ENCODE measurements at regions not wholly inside any gene's neighbourhood (a gene's known extent, or its start where the extent isn't known, plus 50 kb on each side); places are given as distances from the start of the nearest gene placed in this dataset.

DNA sequence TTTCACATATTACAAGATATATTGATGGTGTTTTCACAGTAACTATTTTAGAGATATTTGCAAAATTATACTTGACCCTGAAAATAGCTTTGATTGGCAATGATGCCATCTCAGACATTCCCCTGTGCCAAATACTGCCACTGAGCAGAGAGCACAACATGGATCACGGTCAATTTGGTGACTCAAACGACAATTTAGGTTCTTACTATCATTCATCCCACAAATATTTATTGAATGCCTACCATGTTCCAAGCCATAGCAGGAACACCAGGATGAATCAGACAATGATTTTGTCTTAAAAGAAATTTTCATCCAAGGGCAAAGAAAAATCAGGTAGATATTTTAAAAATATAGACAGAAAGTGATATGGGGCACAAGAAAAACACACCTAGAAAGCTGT is 153.2 kb upstream of the ADO start:
- no peak for TF ChIP-seq EZH2phosphoT487 (IDR thresholded peaks at IDR 0.05)
- TF ChIP-seq, protein P1, sequence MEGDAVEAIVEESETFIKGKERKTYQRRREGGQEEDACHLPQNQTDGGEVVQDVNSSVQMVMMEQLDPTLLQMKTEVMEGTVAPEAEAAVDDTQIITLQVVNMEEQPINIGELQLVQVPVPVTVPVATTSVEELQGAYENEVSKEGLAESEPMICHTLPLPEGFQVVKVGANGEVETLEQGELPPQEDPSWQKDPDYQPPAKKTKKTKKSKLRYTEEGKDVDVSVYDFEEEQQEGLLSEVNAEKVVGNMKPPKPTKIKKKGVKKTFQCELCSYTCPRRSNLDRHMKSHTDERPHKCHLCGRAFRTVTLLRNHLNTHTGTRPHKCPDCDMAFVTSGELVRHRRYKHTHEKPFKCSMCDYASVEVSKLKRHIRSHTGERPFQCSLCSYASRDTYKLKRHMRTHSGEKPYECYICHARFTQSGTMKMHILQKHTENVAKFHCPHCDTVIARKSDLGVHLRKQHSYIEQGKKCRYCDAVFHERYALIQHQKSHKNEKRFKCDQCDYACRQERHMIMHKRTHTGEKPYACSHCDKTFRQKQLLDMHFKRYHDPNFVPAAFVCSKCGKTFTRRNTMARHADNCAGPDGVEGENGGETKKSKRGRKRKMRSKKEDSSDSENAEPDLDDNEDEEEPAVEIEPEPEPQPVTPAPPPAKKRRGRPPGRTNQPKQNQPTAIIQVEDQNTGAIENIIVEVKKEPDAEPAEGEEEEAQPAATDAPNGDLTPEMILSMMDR (IDR thresholded peaks at IDR 0.05), result no peak
- no peak for TF ChIP-seq EZH2 (IDR thresholded peaks at IDR 0.05)

Data from neural progenitor cell (in vitro differentiated cells).